ENCODE measurements at regions not wholly inside any gene's neighbourhood (a gene's known extent, or its start where the extent isn't known, plus 50 kb on each side); places are given as distances from the start of the nearest gene placed in this dataset.

- H3K79me2 ChIP-seq (ENCODE audit: insufficient read depth, low read length) = no peaks in the 10 kb centered on the region
- H3F3A ChIP-seq (ENCODE audit: low read depth) = no peaks in the 10 kb centered on the region
- H3K27me3 ChIP-seq (ENCODE audit: insufficient read depth, low read length, poor library complexity, severe bottlenecking) = no peaks in the 10 kb centered on the region
- H3K4me2 ChIP-seq (ENCODE audit: low read depth, low read length, poor library complexity, severe bottlenecking) = no peak overlapping the region
- no peaks in the 10 kb centered on the region for H3K4me1 ChIP-seq (ENCODE audit: insufficient read depth, low read length, poor library complexity, severe bottlenecking)
- H3K9me3 ChIP-seq (ENCODE audit: insufficient read depth, low read depth, low read length) = no peaks in the 10 kb centered on the region
- H4K20me1 ChIP-seq (ENCODE audit: insufficient read depth, low read length, poor library complexity, severe bottlenecking) = no peaks in the 10 kb centered on the region
- TF ChIP-seq CTCF (conservative IDR thresholded peaks at IDR 0.05; ENCODE audit: low read length) (no peak), EZH2phosphoT487 (IDR thresholded peaks at IDR 0.05; ENCODE audit: borderline replicate concordance) (no peak)
- no peaks in the 10 kb centered on the region for H3K36me3 ChIP-seq (ENCODE audit: insufficient read depth, low read length)
- no peak overlapping the region for H2AFZ ChIP-seq (ENCODE audit: low read length)
- no peak overlapping the region for H3K9ac ChIP-seq (ENCODE audit: low read depth, low read length, poor library complexity, severe bottlenecking)
- no peak overlapping the region for H3K4me3 ChIP-seq (ENCODE audit: low read length, poor library complexity, severe bottlenecking)
- H3K9me2 ChIP-seq (replicated peaks; ENCODE audit: low read depth, low read length) = no peaks in the 10 kb centered on the region
These were observed 1163.5 kb downstream of the ARAP2 start for GRCh38 chr4:35080799-35081198.

GRCh38 chr4:35087218-35087617 is 1157.1 kb downstream of the ARAP2 start:
- no peaks in the 10 kb centered on the region for H3K36me3 ChIP-seq (ENCODE audit: insufficient read depth, low read length)
- TF ChIP-seq CTCF (conservative IDR thresholded peaks at IDR 0.05; ENCODE audit: low read length) = no peak
- no peak for TF ChIP-seq EZH2phosphoT487 (IDR thresholded peaks at IDR 0.05; ENCODE audit: borderline replicate concordance)
- H3K79me2 ChIP-seq (ENCODE audit: insufficient read depth, low read length) = no peaks in the 10 kb centered on the region
- H3K9me2 ChIP-seq (replicated peaks; ENCODE audit: low read depth, low read length) = no peaks in the 10 kb centered on the region
- H3K4me1 ChIP-seq (ENCODE audit: insufficient read depth, low read length, poor library complexity, severe bottlenecking) = no peaks in the 10 kb centered on the region
- H3K9me3 ChIP-seq (ENCODE audit: insufficient read depth, low read depth, low read length) = no peaks in the 10 kb centered on the region
- H3K4me2 ChIP-seq (ENCODE audit: low read depth, low read length, poor library complexity, severe bottlenecking) = no peak overlapping the region
- H3K4me3 ChIP-seq (ENCODE audit: low read length, poor library complexity, severe bottlenecking) = no peak overlapping the region
- no peak overlapping the region for H3K9ac ChIP-seq (ENCODE audit: low read depth, low read length, poor library complexity, severe bottlenecking)
- H3K27me3 ChIP-seq (ENCODE audit: insufficient read depth, low read length, poor library complexity, severe bottlenecking) = no peaks in the 10 kb centered on the region
- H4K20me1 ChIP-seq (ENCODE audit: insufficient read depth, low read length, poor library complexity, severe bottlenecking) = no peaks in the 10 kb centered on the region
- no peaks in the 10 kb centered on the region for H3F3A ChIP-seq (ENCODE audit: low read depth)
- no peak overlapping the region for H2AFZ ChIP-seq (ENCODE audit: low read length)

- no peak overlapping the region for H3K4me3 ChIP-seq (ENCODE audit: low read length, poor library complexity, severe bottlenecking)
- no peaks in the 10 kb centered on the region for H3K9me2 ChIP-seq (replicated peaks; ENCODE audit: low read depth, low read length)
- H3K4me2 ChIP-seq (ENCODE audit: low read depth, low read length, poor library complexity, severe bottlenecking) = no peak overlapping the region
- no peaks in the 10 kb centered on the region for H3K36me3 ChIP-seq (ENCODE audit: insufficient read depth, low read length)
- H3K9ac ChIP-seq (ENCODE audit: low read depth, low read length, poor library complexity, severe bottlenecking) = no peak overlapping the region
- H3K79me2 ChIP-seq (ENCODE audit: insufficient read depth, low read length) = no peaks in the 10 kb centered on the region
- H3F3A ChIP-seq (ENCODE audit: low read depth) = no peaks in the 10 kb centered on the region
- no peak for TF ChIP-seq CTCF (conservative IDR thresholded peaks at IDR 0.05; ENCODE audit: low read length)
- TF ChIP-seq EZH2phosphoT487 (IDR thresholded peaks at IDR 0.05; ENCODE audit: borderline replicate concordance) = no peak
- H3K4me1 ChIP-seq (ENCODE audit: insufficient read depth, low read length, poor library complexity, severe bottlenecking) = no peaks in the 10 kb centered on the region
- no peak overlapping the region for H2AFZ ChIP-seq (ENCODE audit: low read length)
- no peaks in the 10 kb centered on the region for H4K20me1 ChIP-seq (ENCODE audit: insufficient read depth, low read length, poor library complexity, severe bottlenecking)
- H3K9me3 ChIP-seq (ENCODE audit: insufficient read depth, low read depth, low read length) = no peaks in the 10 kb centered on the region
- no peaks in the 10 kb centered on the region for H3K27me3 ChIP-seq (ENCODE audit: insufficient read depth, low read length, poor library complexity, severe bottlenecking)
These were observed 1143.4 kb downstream of the ARAP2 start for GRCh38 chr4:35100932-35101331.

Measured in Loucy (cell line).